ENCODE measurements at regions not wholly inside any gene's neighbourhood (a gene's known extent, or its start where the extent isn't known, plus 50 kb on each side); places are given as distances from the start of the nearest gene placed in this dataset.

GRCh38 chr7:54419209-54419608, 123.0 kb upstream of the VSTM2A start:
- Histone ChIP-seq H3K4me3 (ENCODE audit: insufficient read depth in 1 of 2, low read depth in 1 of 2, low read length in 2 of 2) (no peak overlapping the region), H3K36me3 (ENCODE audit: control insufficient read depth in 1 of 2, insufficient read depth in 2 of 2, low read depth in 1 of 2, low read length in 2 of 2) (no peaks in the 10 kb centered on the region), H3K18ac (ENCODE audit: low read depth in 1 of 2, low read length in 2 of 2) (no peak overlapping the region), H3K14ac (ENCODE audit: low read length in 2 of 2) (no peak overlapping the region), H2AK5ac (ENCODE audit: low read length, severe bottlenecking) (no peak overlapping the region), H3K27me3 (ENCODE audit: control insufficient read depth in 1 of 2, insufficient read depth in 1 of 2, low read length in 2 of 2) (no peaks in the 10 kb centered on the region), H4K8ac (ENCODE audit: low read length) (no peak overlapping the region), H3K27ac (ENCODE audit: low read length, poor library complexity, severe bottlenecking) (no peak overlapping the region), H2AFZ (ENCODE audit: low read depth, low read length) (no peak overlapping the region), H2BK15ac (ENCODE audit: low read depth, poor library complexity, severe bottlenecking) (no peak overlapping the region), H3K79me1 (replicated peaks; ENCODE audit: low read length, poor library complexity, severe bottlenecking) (no peaks in the 10 kb centered on the region), H2BK12ac (ENCODE audit: low read length in 2 of 2) (no peak overlapping the region), H3K4ac (ENCODE audit: low read depth in 1 of 2, low read length in 2 of 2) (no peak overlapping the region), H3K23ac (ENCODE audit: low read length in 2 of 2) (no peak overlapping the region), H2BK5ac (ENCODE audit: low read depth, low read length, poor library complexity, severe bottlenecking) (no peak overlapping the region), H3K9ac (ENCODE audit: low read length) (no peak overlapping the region), H3K4me1 (ENCODE audit: control insufficient read depth, insufficient read depth, low read depth, low read length) (no peaks in the 10 kb centered on the region), H3K4me2 (ENCODE audit: low read length, poor library complexity, severe bottlenecking) (no peak overlapping the region), H2BK120ac (ENCODE audit: low read depth, low read length) (no peak overlapping the region), H4K91ac (ENCODE audit: low read length) (no peak overlapping the region), H3K9me3 (ENCODE audit: control insufficient read depth, low read length) (peaks cover 9% of the 10 kb centered on the region)
- WGBS: 80% methylated on average over 15 of the region's 15 CpGs
- no peak for DNase-seq

- Histone ChIP-seq H3K4ac (ENCODE audit: low read depth in 1 of 2, low read length in 2 of 2) (no peak overlapping the region), H3K4me1 (ENCODE audit: control insufficient read depth, insufficient read depth, low read depth, low read length) (no peaks in the 10 kb centered on the region), H2BK5ac (ENCODE audit: low read depth, low read length, poor library complexity, severe bottlenecking) (no peak overlapping the region), H3K79me1 (replicated peaks; ENCODE audit: low read length, poor library complexity, severe bottlenecking) (no peaks in the 10 kb centered on the region), H3K14ac (ENCODE audit: low read length in 2 of 2) (no peak overlapping the region), H3K23ac (ENCODE audit: low read length in 2 of 2) (no peak overlapping the region), H2BK12ac (ENCODE audit: low read length in 2 of 2) (no peak overlapping the region), H2AFZ (ENCODE audit: low read depth, low read length) (no peak overlapping the region), H3K27me3 (ENCODE audit: control insufficient read depth in 1 of 2, insufficient read depth in 1 of 2, low read length in 2 of 2) (no peaks in the 10 kb centered on the region), H2AK5ac (ENCODE audit: low read length, severe bottlenecking) (no peak overlapping the region), H2BK120ac (ENCODE audit: low read depth, low read length) (no peak overlapping the region), H4K8ac (ENCODE audit: low read length) (no peak overlapping the region), H3K36me3 (ENCODE audit: control insufficient read depth in 1 of 2, insufficient read depth in 2 of 2, low read depth in 1 of 2, low read length in 2 of 2) (no peaks in the 10 kb centered on the region), H3K4me2 (ENCODE audit: low read length, poor library complexity, severe bottlenecking) (no peak overlapping the region), H3K9ac (ENCODE audit: low read length) (no peak overlapping the region), H3K4me3 (ENCODE audit: insufficient read depth in 1 of 2, low read depth in 1 of 2, low read length in 2 of 2) (no peak overlapping the region), H3K9me3 (ENCODE audit: control insufficient read depth, low read length) (peaks cover 7% of the 10 kb centered on the region), H3K18ac (ENCODE audit: low read depth in 1 of 2, low read length in 2 of 2) (no peak overlapping the region), H2BK15ac (ENCODE audit: low read depth, poor library complexity, severe bottlenecking) (no peak overlapping the region), H4K91ac (ENCODE audit: low read length) (no peak overlapping the region), H3K27ac (ENCODE audit: low read length, poor library complexity, severe bottlenecking) (no peak overlapping the region)
- 82% methylated on average over 2 of the region's 2 CpGs for WGBS
- no peak for DNase-seq
Observed at GRCh38 chr7:54426406-54426805, 115.8 kb upstream of the VSTM2A start.

GRCh38 chr7:54429111-54429510, 113.1 kb upstream of the VSTM2A start:
- Histone ChIP-seq H2BK5ac (ENCODE audit: low read depth, low read length, poor library complexity, severe bottlenecking) (no peak overlapping the region), H3K27ac (ENCODE audit: low read length, poor library complexity, severe bottlenecking) (no peak overlapping the region), H2BK120ac (ENCODE audit: low read depth, low read length) (no peak overlapping the region), H4K8ac (ENCODE audit: low read length) (no peak overlapping the region), H2BK15ac (ENCODE audit: low read depth, poor library complexity, severe bottlenecking) (no peak overlapping the region), H3K14ac (ENCODE audit: low read length in 2 of 2) (no peak overlapping the region), H2BK12ac (ENCODE audit: low read length in 2 of 2) (no peak overlapping the region), H3K9me3 (ENCODE audit: control insufficient read depth, low read length) (peaks cover 4% of the 10 kb centered on the region), H3K4me2 (ENCODE audit: low read length, poor library complexity, severe bottlenecking) (no peak overlapping the region), H3K4ac (ENCODE audit: low read depth in 1 of 2, low read length in 2 of 2) (no peak overlapping the region), H3K27me3 (ENCODE audit: control insufficient read depth in 1 of 2, insufficient read depth in 1 of 2, low read length in 2 of 2) (no peaks in the 10 kb centered on the region), H4K91ac (ENCODE audit: low read length) (no peak overlapping the region), H2AK5ac (ENCODE audit: low read length, severe bottlenecking) (no peak overlapping the region), H3K4me3 (ENCODE audit: insufficient read depth in 1 of 2, low read depth in 1 of 2, low read length in 2 of 2) (no peak overlapping the region), H3K79me1 (replicated peaks; ENCODE audit: low read length, poor library complexity, severe bottlenecking) (no peaks in the 10 kb centered on the region), H3K36me3 (ENCODE audit: control insufficient read depth in 1 of 2, insufficient read depth in 2 of 2, low read depth in 1 of 2, low read length in 2 of 2) (no peaks in the 10 kb centered on the region), H2AFZ (ENCODE audit: low read depth, low read length) (no peak overlapping the region), H3K23ac (ENCODE audit: low read length in 2 of 2) (no peak overlapping the region), H3K9ac (ENCODE audit: low read length) (no peak overlapping the region), H3K4me1 (ENCODE audit: control insufficient read depth, insufficient read depth, low read depth, low read length) (no peaks in the 10 kb centered on the region), H3K18ac (ENCODE audit: low read depth in 1 of 2, low read length in 2 of 2) (no peak overlapping the region)
- no peak for DNase-seq

GRCh38 chr7:54439391-54439790, 102.8 kb upstream of the VSTM2A start:
- Histone ChIP-seq H3K27me3 (ENCODE audit: control insufficient read depth in 1 of 2, insufficient read depth in 1 of 2, low read length in 2 of 2) (no peaks in the 10 kb centered on the region), H2BK15ac (ENCODE audit: low read depth, poor library complexity, severe bottlenecking) (no peak overlapping the region), H3K4me1 (ENCODE audit: control insufficient read depth, insufficient read depth, low read depth, low read length) (no peaks in the 10 kb centered on the region), H3K4me3 (ENCODE audit: insufficient read depth in 1 of 2, low read depth in 1 of 2, low read length in 2 of 2) (no peak overlapping the region), H2AK5ac (ENCODE audit: low read length, severe bottlenecking) (no peak overlapping the region), H2BK12ac (ENCODE audit: low read length in 2 of 2) (no peak overlapping the region), H3K9me3 (ENCODE audit: control insufficient read depth, low read length) (peaks cover 9% of the 10 kb centered on the region), H3K9ac (ENCODE audit: low read length) (no peak overlapping the region), H3K18ac (ENCODE audit: low read depth in 1 of 2, low read length in 2 of 2) (no peak overlapping the region), H3K79me1 (replicated peaks; ENCODE audit: low read length, poor library complexity, severe bottlenecking) (no peaks in the 10 kb centered on the region), H3K4ac (ENCODE audit: low read depth in 1 of 2, low read length in 2 of 2) (no peak overlapping the region), H2BK120ac (ENCODE audit: low read depth, low read length) (no peak overlapping the region), H2BK5ac (ENCODE audit: low read depth, low read length, poor library complexity, severe bottlenecking) (no peak overlapping the region), H4K91ac (ENCODE audit: low read length) (no peak overlapping the region), H4K8ac (ENCODE audit: low read length) (no peak overlapping the region), H3K23ac (ENCODE audit: low read length in 2 of 2) (no peak overlapping the region), H3K14ac (ENCODE audit: low read length in 2 of 2) (no peak overlapping the region), H3K27ac (ENCODE audit: low read length, poor library complexity, severe bottlenecking) (no peak overlapping the region), H3K4me2 (ENCODE audit: low read length, poor library complexity, severe bottlenecking) (no peak overlapping the region), H2AFZ (ENCODE audit: low read depth, low read length) (no peak overlapping the region), H3K36me3 (ENCODE audit: control insufficient read depth in 1 of 2, insufficient read depth in 2 of 2, low read depth in 1 of 2, low read length in 2 of 2) (no peaks in the 10 kb centered on the region)
- no peak for DNase-seq
- 67% methylated on average over 4 of the region's 5 CpGs for WGBS

Measured in mesenchymal stem cell (in vitro differentiated cells and primary cell).